Osteoblast (primary cell): ENCODE measurements at regions not wholly inside any gene's neighbourhood (a gene's known extent, or its start where the extent isn't known, plus 50 kb on each side); places are given as distances from the start of the nearest gene placed in this dataset.
A peak's percentile ranks its signal among the peaks of the same experiment; 100 is the strongest.

Experiments used
- DNase-seq: peaks from one replicate; pipeline ENCODE4 v3.0.0; 2011; ENCODE audit warnings: low spot score, mixed read lengths; ENCODE audit not compliant: insufficient read length; ENCODE audit errors: missing footprints
- H2AFZ ChIP-seq: 2 replicates; pipeline ENCODE4 v1.6.0; 2011; ENCODE audit warnings: mild to moderate bottlenecking, low read length
- H3K27ac ChIP-seq: 2 replicates; pipeline ENCODE4 v1.5.1; 2011; ENCODE audit warnings: mild to moderate bottlenecking, low read depth, low read length, moderate library complexity
- H3K27me3 ChIP-seq: 2 replicates; pipeline ENCODE4 v1.6.0; 2012; ENCODE audit warnings: mild to moderate bottlenecking, control low read depth, inconsistent platforms, low read length, moderate library complexity; ENCODE audit not compliant: insufficient read depth
- H3K36me3 ChIP-seq: 2 replicates; pipeline ENCODE4 v1.5.1; 2011; ENCODE audit warnings: mild to moderate bottlenecking, low read length, control low read depth, moderate library complexity; ENCODE audit not compliant: insufficient read depth
- H3K4me1 ChIP-seq: 2 replicates; pipeline ENCODE4 v1.5.1; 2011; ENCODE audit warnings: mild to moderate bottlenecking, low read length, control low read depth, moderate library complexity; ENCODE audit not compliant: insufficient read depth
- H3K4me2 ChIP-seq: 2 replicates; pipeline ENCODE4 v1.6.0; 2011; ENCODE audit warnings: mild to moderate bottlenecking, low read length; ENCODE audit not compliant: insufficient read depth
- H3K4me3 ChIP-seq: fragments of 200-600 bp; sonication (generic); 3 replicates; pipeline ENCODE4 v1.5.1; 2012; ENCODE audit warnings: mild to moderate bottlenecking, low read length, inconsistent platforms; ENCODE audit not compliant: insufficient read depth
- H3K79me2 ChIP-seq: 2 replicates; pipeline ENCODE4 v1.6.0; 2012; ENCODE audit warnings: mild to moderate bottlenecking, low read length, control low read depth, inconsistent platforms; ENCODE audit not compliant: insufficient read depth
- H3K9me3 ChIP-seq: 2 replicates; pipeline ENCODE4 v1.5.1; 2011; ENCODE audit warnings: low read depth, low read length, control low read depth
- H4K20me1 ChIP-seq: 2 replicates; pipeline ENCODE4 v1.6.0; 2012; ENCODE audit warnings: mild to moderate bottlenecking, low read length, control low read depth; ENCODE audit not compliant: insufficient read depth
- CTCF ChIP-seq: IDR thresholded peaks from 2 replicates; pipeline ENCODE4 v1.5.1; 2011; ENCODE audit warnings: mild to moderate bottlenecking, low read depth, low read length, moderate library complexity; ENCODE audit errors: extremely low read depth

GRCh38 chr6:163876391-163876790 lies 461.9 kb downstream of the QKI start:
- no peak for TF ChIP-seq CTCF
- Histone ChIP-seq H3K27me3 (no peaks in the 10 kb centered on the region), H3K4me3 (no peak overlapping the region), H2AFZ (no peak overlapping the region), H3K79me2 (no peaks in the 10 kb centered on the region), H3K4me1 (no peaks in the 10 kb centered on the region), H3K4me2 (no peak overlapping the region), H3K36me3 (no peaks in the 10 kb centered on the region), H3K27ac (no peak overlapping the region), H3K9me3 (peaks cover 3% of the 10 kb centered on the region), H4K20me1 (no peaks in the 10 kb centered on the region)
- no peak for DNase-seq

GRCh38 chr6:163874784-163875183 lies 460.3 kb downstream of the QKI start:
- Histone ChIP-seq H3K79me2 (no peaks in the 10 kb centered on the region), H3K36me3 (no peaks in the 10 kb centered on the region), H3K9me3 (peaks cover 5% of the 10 kb centered on the region), H4K20me1 (no peaks in the 10 kb centered on the region), H3K4me1 (no peaks in the 10 kb centered on the region), H3K4me2 (no peak overlapping the region), H3K4me3 (no peak overlapping the region), H3K27me3 (no peaks in the 10 kb centered on the region), H3K27ac (no peak overlapping the region), H2AFZ (no peak overlapping the region)
- DNase-seq = no peak
- TF ChIP-seq CTCF = no peak

- Histone ChIP-seq H3K4me1 (no peaks in the 10 kb centered on the region), H3K27me3 (no peaks in the 10 kb centered on the region), H2AFZ (no peak overlapping the region), H3K27ac (peak overlapping the region; percentile 37), H3K4me3 (no peak overlapping the region), H3K9me3 (peaks cover 5% of the 10 kb centered on the region), H3K36me3 (no peaks in the 10 kb centered on the region), H3K79me2 (no peaks in the 10 kb centered on the region), H3K4me2 (no peak overlapping the region), H4K20me1 (no peaks in the 10 kb centered on the region)
- no peak for TF ChIP-seq CTCF
- no peak for DNase-seq
Measured at GRCh38 chr6:163872335-163872734, 457.8 kb downstream of the QKI start.

- no peak overlapping the region for H3K4me2 ChIP-seq
- H3K27me3 ChIP-seq = no peaks in the 10 kb centered on the region
- no peaks in the 10 kb centered on the region for H3K36me3 ChIP-seq
- TF ChIP-seq CTCF = no peak
- H3K9me3 ChIP-seq = peaks cover 2% of the 10 kb centered on the region
- DNase-seq = no peak
- no peak overlapping the region for H3K4me3 ChIP-seq
- no peaks in the 10 kb centered on the region for H4K20me1 ChIP-seq
- H3K79me2 ChIP-seq = no peaks in the 10 kb centered on the region
- H2AFZ ChIP-seq = no peak overlapping the region
- H3K4me1 ChIP-seq = no peaks in the 10 kb centered on the region
- no peak overlapping the region for H3K27ac ChIP-seq
Measured at GRCh38 chr6:163871616-163872015, 457.1 kb downstream of the QKI start.
